Prostate gland (tissue), 2 donors: ENCODE measurements at regions not wholly inside any gene's neighbourhood (a gene's known extent, or its start where the extent isn't known, plus 50 kb on each side); places are given as distances from the start of the nearest gene placed in this dataset.

Source experiments
- CTCF ChIP-seq, 4 experiments: fragments of 200-600 bp in 2 of 4; fragments of 450-650 bp in 2 of 4; sonication (generic) in 2 of 4; IDR thresholded peaks; 1 replicate in 3 of 4; 2 replicates in 1 of 4; pipeline ENCODE4 v1.5.1; 2016 to 2019; ENCODE audit warnings: antibody characterized with exemption in 4 of 4, mild to moderate bottlenecking in 2 of 4, moderate library complexity in 2 of 4
- POLR2A ChIP-seq: fragments of 450-650 bp; IDR thresholded peaks from one replicate; pipeline ENCODE4 v1.6.1; 2016; ENCODE audit warnings: antibody characterized with exemption, mild to moderate bottlenecking

- TF ChIP-seq CTCF (IDR thresholded peaks at IDR 0.05) (no peak), POLR2A (no peak)
Measured at GRCh38 chr6:170203212-170203611, 87.7 kb downstream of the DLL1 start.
